HUES48 (cell line): ENCODE measurements at regions not wholly inside any gene's neighbourhood (a gene's known extent, or its start where the extent isn't known, plus 50 kb on each side); places are given as distances from the start of the nearest gene placed in this dataset.

ENCODE experiments used
- H3K27ac ChIP-seq: one replicate; pipeline ENCODE4 v1.7.0; 2013; ENCODE audit warnings: low read depth, low read length, inconsistent platforms
- H3K27me3 ChIP-seq: 2 replicates; pipeline ENCODE4 v1.6.1; 2013; ENCODE audit warnings: mild to moderate bottlenecking, low read length; ENCODE audit not compliant: control insufficient read depth, insufficient read depth
- H3K36me3 ChIP-seq: 2 replicates; pipeline ENCODE4 v1.6.1; 2013; ENCODE audit warnings: low read length; ENCODE audit not compliant: control insufficient read depth, insufficient read depth
- H3K4me1 ChIP-seq: 2 replicates; pipeline ENCODE4 v1.6.1; 2013; ENCODE audit warnings: mild to moderate bottlenecking, low read length; ENCODE audit not compliant: control insufficient read depth, insufficient read depth
- H3K4me3 ChIP-seq: 2 replicates; pipeline ENCODE4 v1.5.1; 2013; ENCODE audit warnings: mild to moderate bottlenecking, low read depth, low read length
- H3K9ac ChIP-seq: 2 replicates; pipeline ENCODE4 v1.6.1; 2013; ENCODE audit warnings: mild to moderate bottlenecking, low read depth, low read length, moderate library complexity
- H3K9me3 ChIP-seq: 2 replicates; pipeline ENCODE4 v1.6.1; 2013; ENCODE audit warnings: low read length; ENCODE audit not compliant: control insufficient read depth, insufficient read depth

GRCh38 chr4:132245319-132245718, 903.8 kb upstream of the PCDH10 start:
- no peak overlapping the region for H3K27ac ChIP-seq
- no peak overlapping the region for H3K4me3 ChIP-seq
- no peaks in the 10 kb centered on the region for H3K36me3 ChIP-seq
- no peaks in the 10 kb centered on the region; the same call in 1 of the 2 replicates for H3K9me3 ChIP-seq
- no peaks in the 10 kb centered on the region for H3K4me1 ChIP-seq
- H3K9ac ChIP-seq, result no peak overlapping the region
- no peaks in the 10 kb centered on the region for H3K27me3 ChIP-seq

DNA sequence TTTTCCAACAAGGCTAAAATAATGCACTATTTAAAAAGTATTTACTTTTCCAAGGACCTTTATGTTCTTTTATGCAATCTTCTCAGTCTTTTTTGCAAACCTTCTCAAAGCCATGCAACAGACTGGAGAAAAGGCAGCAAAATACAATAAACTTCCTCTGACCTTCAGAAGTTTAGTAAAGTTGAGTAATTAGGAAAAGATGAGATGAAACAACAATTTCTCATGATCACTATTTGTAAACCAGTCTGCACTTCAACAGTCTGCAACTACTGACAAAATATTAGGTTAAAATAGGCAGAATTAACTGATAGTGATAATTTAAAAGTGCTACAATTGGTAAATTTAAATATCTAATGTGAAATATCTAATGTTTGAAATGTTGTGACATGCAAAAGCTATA, 884.9 kb upstream of the PCDH10 start:
- no peaks in the 10 kb centered on the region for H3K4me1 ChIP-seq
- no peaks in the 10 kb centered on the region for H3K36me3 ChIP-seq
- no peak overlapping the region for H3K27ac ChIP-seq
- H3K4me3 ChIP-seq, result no peak overlapping the region
- no peaks in the 10 kb centered on the region for H3K9me3 ChIP-seq
- no peaks in the 10 kb centered on the region for H3K27me3 ChIP-seq
- no peak overlapping the region for H3K9ac ChIP-seq

GRCh38 chr4:132266374-132266773, 882.7 kb upstream of the PCDH10 start:
- Histone ChIP-seq H3K27me3 (no peaks in the 10 kb centered on the region), H3K27ac (no peak overlapping the region), H3K4me3 (no peak overlapping the region), H3K4me1 (no peaks in the 10 kb centered on the region), H3K36me3 (no peaks in the 10 kb centered on the region), H3K9ac (no peak overlapping the region), H3K9me3 (no peaks in the 10 kb centered on the region)

- H3K27me3 ChIP-seq, result no peaks in the 10 kb centered on the region
- H3K9me3 ChIP-seq, result no peaks in the 10 kb centered on the region
- no peak overlapping the region for H3K4me3 ChIP-seq
- no peaks in the 10 kb centered on the region for H3K36me3 ChIP-seq
- no peak overlapping the region for H3K27ac ChIP-seq
- no peak overlapping the region for H3K9ac ChIP-seq
- H3K4me1 ChIP-seq, result no peaks in the 10 kb centered on the region
These were observed 881.8 kb upstream of the PCDH10 start for GRCh38 chr4:132267321-132267720.

DNA sequence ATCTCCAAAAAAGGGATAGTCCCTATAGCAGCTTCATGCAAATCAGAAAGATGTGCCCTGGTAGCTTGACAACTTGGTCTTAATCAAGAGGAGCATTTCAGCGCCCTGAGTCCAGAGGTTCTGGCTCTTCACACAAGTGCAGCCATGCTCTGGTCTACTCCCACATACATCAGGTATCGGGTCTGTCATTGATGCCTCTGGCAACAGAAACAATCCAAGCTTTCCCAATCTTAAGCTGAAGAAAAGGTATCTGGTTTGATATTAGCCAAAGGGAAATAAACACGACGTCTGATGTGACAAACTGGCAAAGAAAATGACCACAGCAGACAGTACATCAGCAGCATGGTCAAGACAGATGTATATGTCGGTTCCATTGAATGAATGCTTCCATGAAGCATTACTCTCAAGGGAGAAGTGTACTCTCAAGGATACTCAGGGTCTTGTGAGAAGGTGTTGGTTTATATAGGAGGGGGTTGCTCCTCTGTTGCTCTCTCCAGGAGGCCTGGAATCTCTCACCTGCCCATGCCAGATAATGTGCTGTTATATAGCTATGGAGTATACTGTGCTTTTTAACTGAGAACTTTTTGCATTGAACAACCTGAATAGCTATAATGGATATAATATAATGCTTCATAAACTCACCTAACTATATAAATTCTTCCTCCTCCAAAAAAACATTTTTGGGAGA, 879.6 kb upstream of the PCDH10 start:
- no peaks in the 10 kb centered on the region for H3K4me1 ChIP-seq
- H3K9me3 ChIP-seq, result no peaks in the 10 kb centered on the region
- H3K4me3 ChIP-seq, result no peak overlapping the region
- H3K36me3 ChIP-seq, result no peaks in the 10 kb centered on the region
- no peak overlapping the region for H3K27ac ChIP-seq
- H3K9ac ChIP-seq, result no peak overlapping the region
- H3K27me3 ChIP-seq, result no peaks in the 10 kb centered on the region

- H3K4me3 ChIP-seq, result no peak overlapping the region
- H3K9ac ChIP-seq, result no peak overlapping the region
- no peaks in the 10 kb centered on the region for H3K36me3 ChIP-seq
- H3K27me3 ChIP-seq, result no peaks in the 10 kb centered on the region
- H3K27ac ChIP-seq, result no peak overlapping the region
- H3K4me1 ChIP-seq, result no peaks in the 10 kb centered on the region
- H3K9me3 ChIP-seq, result peaks cover 8% of the 10 kb centered on the region
These were observed 873.4 kb upstream of the PCDH10 start for GRCh38 chr4:132275583-132276121.

DNA sequence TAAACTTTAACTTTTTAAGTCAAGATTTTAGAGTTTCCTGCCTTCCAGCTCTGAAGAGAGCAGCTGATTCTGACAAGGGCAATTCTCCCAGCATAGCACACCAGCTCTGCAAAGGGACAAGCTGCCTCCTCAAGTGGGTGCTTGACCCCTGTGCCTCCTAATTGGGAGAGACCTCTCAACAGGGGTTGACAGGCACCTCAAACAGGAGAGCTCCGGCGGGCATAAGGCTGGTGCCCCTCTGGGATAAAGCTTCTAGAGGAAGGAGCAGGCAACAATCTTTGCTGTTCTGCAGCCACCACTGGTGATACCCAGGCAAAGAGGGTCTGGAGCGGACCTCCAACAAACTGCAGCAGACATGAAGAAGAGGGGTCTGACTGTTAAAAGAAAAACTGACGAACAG, 872.9 kb upstream of the PCDH10 start:
- peaks cover 8% of the 10 kb centered on the region for H3K9me3 ChIP-seq
- no peaks in the 10 kb centered on the region for H3K4me1 ChIP-seq
- H3K36me3 ChIP-seq, result no peaks in the 10 kb centered on the region
- no peaks in the 10 kb centered on the region for H3K27me3 ChIP-seq
- no peak overlapping the region for H3K27ac ChIP-seq
- no peak overlapping the region for H3K4me3 ChIP-seq
- no peak overlapping the region for H3K9ac ChIP-seq

- no peak overlapping the region for H3K9ac ChIP-seq
- H3K9me3 ChIP-seq, result peaks cover 8% of the 10 kb centered on the region
- no peaks in the 10 kb centered on the region for H3K27me3 ChIP-seq
- no peak overlapping the region for H3K27ac ChIP-seq
- no peaks in the 10 kb centered on the region for H3K4me1 ChIP-seq
- no peaks in the 10 kb centered on the region for H3K36me3 ChIP-seq
- no peak overlapping the region for H3K4me3 ChIP-seq
These were observed 872.1 kb upstream of the PCDH10 start for GRCh38 chr4:132276989-132277388.

DNA sequence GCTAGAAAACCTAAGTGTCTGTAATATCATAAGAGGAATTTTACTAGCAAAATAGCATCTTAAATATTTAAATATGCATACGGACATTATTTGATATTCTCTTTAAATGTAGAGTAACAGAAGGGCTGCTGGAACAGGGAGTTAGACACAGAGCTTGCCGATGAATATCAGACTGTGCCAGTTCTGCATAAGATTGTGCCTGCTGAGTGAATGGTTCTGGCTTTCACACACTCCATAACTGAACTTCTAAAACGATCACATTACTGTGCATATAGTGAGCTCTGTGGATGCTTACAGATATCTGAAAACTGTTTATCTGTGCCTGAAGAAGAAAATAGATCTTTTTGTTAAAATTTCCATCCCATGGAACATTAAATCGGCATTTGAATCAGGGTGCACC, 867.4 kb upstream of the PCDH10 start:
- Histone ChIP-seq H3K4me3 (no peak overlapping the region), H3K4me1 (peaks cover 9% of the 10 kb centered on the region; the same call in 1 of the 2 replicates)

GRCh38 chr4:132284910-132285426, 864.1 kb upstream of the PCDH10 start:
- Histone ChIP-seq H3K9me3 (peaks cover 22% of the 10 kb centered on the region), H3K27me3 (no peaks in the 10 kb centered on the region), H3K9ac (no peak overlapping the region), H3K36me3 (no peaks in the 10 kb centered on the region), H3K4me1 (peaks cover 9% of the 10 kb centered on the region; the same call in 1 of the 2 replicates), H3K4me3 (no peak overlapping the region), H3K27ac (no peak overlapping the region)

More for the DNA sequence above, 867.4 kb upstream of the PCDH10 start:
- Histone ChIP-seq H3K9ac (no peak overlapping the region), H3K36me3 (no peaks in the 10 kb centered on the region), H3K27me3 (no peaks in the 10 kb centered on the region), H3K9me3 (peaks cover 27% of the 10 kb centered on the region), H3K27ac (no peak overlapping the region)

GRCh38 chr4:132297346-132297745, 851.7 kb upstream of the PCDH10 start:
- H3K4me1 ChIP-seq, result no peaks in the 10 kb centered on the region
- no peaks in the 10 kb centered on the region for H3K27me3 ChIP-seq
- no peaks in the 10 kb centered on the region for H3K36me3 ChIP-seq

More at GRCh38 chr4:132297346-132297745, 851.7 kb upstream of the PCDH10 start:
- Histone ChIP-seq H3K27ac (no peak overlapping the region), H3K9ac (no peak overlapping the region), H3K9me3 (no peaks in the 10 kb centered on the region), H3K4me3 (no peak overlapping the region)
